GM18870 (cell line): ENCODE measurements at regions not wholly inside any gene's neighbourhood (a gene's known extent, or its start where the extent isn't known, plus 50 kb on each side); places are given as distances from the start of the nearest gene placed in this dataset.
"Not testable (repeated sequence)": the region's sequence is repeated elsewhere in the genome, so short reads cannot be mapped to it uniquely, and the experiment has no call there.

Experiments
- ATAC-seq: cut with Tn5 transposase; IDR thresholded peaks from one replicate; pipeline ENCODE4 v1.9.1; 2021; ENCODE audit warnings: moderate library complexity; ENCODE audit not compliant: unreplicated experiment

DNA sequence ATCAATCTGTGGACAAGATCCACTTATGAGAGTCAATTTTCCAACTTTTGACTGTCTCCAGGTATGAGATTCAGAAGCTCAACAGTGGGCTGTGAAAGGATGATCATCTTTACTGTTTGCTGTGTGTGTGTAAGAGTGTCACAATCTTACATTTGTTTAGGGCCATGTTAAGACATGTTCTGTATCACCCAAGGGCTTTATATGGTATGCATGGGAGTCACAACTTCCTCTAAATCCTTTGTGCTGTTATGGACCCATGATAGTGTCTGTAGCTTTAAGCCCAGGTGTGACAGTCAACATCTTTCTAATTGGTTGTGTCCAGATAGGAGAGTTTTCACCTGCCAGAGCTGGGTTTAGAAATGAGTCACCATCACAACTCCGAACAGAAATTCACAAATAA, 70.2 kb downstream of the ZNF726 start:
- not testable (repeated sequence) for ATAC-seq

DNA sequence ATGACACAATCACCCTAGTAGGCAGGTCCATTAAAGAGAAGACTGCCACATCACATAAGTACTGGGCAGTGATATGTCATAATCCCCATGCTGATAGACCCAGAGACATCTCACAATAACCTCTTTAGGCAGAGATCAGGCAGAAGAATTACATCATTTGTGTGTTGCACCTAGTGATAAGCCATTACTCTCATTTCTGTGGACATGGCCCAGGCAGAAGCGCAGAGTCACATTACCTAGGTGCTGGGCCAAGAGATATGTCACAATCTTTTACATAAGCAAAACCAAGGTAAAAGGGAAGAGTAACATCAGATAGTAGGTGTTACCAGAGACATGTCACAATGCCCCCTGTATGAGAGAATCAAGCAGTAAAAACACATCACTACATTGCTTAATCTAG, 71.9 kb downstream of the ZNF726 start:
- ATAC-seq: no peak

DNA sequence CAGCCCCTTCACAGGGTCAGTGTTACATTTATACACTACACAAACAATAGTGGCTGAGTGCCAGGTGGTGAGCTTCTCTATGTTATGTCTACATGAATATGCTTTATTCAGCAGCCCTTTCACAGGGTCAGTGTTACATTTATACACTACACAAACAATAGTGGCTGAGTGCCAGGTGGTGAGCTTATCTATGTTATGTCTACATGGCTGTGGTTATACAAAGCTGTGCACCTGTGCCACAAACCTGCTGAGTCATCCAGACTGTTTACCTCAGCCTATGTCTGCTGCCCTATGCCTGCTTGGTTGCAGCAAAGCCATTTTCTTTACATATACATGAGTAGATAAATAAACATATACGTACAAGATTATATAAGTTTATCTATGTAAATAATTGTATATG, 76.5 kb downstream of the ZNF726 start:
- ATAC-seq: no peak

DNA sequence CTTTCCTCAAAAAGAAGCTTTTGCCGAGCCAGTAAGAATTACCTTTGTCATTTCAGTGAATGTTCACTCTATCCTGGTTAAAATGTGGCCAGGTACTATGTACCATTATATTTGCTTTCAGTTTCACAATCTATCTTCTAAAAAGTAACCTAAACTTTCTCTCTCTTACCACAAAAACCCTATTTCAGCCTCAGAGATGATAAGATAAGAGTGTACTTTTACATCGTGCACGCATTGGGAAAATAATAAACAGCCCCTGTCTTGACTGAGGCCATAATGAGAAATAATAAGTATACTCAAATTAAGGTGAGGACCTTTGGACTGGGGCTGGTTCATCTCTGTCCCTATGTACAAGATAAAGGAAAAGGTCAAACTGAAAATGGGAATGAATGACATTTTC, 77.7 kb downstream of the ZNF726 start:
- ATAC-seq: no peak

DNA sequence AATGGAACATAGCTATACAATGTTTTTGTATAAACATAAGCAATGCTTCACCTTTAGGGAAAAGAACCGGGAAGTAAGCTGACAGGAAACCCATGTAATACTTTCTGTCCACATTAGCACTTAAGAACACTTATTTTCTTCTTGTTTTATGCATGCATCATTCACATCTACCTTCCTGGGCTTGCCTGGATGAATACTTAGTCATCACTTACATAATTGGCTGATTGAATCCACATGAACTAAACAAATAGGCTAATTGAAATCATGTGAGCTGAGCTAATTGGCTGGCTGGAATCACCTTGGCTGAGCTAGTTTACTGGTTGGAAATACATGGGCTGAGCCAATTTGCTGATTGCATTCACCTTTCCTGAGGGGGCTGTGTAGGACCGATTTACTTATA, 78.8 kb downstream of the ZNF726 start:
- ATAC-seq: no peak

DNA sequence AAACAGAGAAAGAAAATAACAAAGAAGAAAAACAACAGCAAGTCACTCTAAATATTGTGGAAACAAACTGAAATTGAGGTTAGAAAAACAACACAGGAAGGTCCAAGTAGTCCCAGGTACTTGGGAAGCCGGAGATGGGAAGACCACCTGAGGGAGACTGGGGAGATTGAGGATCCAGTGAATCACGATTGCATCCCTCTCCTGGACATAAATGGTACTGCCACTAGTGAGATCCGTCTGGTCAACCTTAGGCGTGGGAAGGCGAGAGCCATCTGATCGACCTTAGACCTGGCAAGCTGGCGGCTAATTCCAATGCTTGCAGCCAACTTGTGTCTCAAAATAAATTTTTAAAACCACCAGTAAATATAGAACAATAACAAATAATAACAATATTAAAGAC, 81.9 kb downstream of the ZNF726 start:
- no peak for ATAC-seq

DNA sequence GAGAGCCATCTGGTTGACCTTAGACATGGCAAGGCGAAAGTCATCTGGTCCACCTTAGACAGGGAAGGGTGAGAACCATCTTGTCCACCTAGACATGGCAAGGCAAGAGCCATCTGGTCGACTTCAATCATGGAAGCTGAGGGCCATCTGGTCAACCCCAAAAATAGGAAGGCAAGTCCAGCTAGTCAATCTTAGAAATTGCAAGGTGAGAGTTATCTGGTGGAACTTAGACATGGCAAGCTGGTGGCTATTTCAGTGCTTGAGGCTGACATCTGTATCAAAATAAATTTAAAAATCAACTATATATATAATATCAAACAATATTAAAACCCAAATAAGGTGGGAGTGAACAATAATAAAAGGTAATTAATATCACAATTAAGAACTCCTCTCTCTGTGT, 83.9 kb downstream of the ZNF726 start:
- ATAC-seq: no peak

DNA sequence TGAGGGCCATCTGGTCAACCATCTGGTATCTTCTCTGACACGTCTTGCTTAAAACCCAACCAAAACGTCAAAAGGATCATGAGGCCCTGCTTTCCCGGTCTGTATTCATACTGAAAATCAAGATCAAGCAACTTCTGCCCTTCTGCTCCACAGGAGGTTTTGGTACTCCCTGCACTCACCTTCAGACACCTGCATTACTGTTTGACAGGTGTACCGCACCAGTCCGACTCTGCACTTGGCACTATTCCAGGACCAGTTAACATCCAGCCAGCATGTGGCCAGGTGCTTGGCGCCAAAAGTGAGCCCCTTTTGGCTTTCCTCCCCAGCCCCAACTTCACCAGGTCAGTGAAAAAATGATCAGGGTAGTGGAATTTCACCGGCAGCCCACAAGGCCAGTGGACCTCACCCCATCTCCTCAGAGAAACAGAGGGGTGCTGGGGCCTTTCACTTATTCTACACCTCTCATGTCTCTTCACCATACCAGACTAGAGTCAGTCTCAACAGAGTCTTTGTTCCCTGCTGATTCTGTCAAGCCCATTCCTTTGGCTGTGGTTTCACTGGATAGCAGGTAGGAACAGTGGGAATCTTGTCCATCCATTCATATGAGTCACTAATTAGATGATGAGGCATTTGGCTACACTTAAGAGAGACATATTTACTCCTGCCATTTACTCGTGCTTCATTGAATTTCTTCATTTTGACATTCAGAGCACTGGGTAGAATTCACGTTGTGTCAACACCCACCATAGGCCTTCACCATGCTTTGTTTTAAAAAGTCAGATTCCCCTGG, 85.3 kb downstream of the ZNF726 start:
- no peak for ATAC-seq

DNA sequence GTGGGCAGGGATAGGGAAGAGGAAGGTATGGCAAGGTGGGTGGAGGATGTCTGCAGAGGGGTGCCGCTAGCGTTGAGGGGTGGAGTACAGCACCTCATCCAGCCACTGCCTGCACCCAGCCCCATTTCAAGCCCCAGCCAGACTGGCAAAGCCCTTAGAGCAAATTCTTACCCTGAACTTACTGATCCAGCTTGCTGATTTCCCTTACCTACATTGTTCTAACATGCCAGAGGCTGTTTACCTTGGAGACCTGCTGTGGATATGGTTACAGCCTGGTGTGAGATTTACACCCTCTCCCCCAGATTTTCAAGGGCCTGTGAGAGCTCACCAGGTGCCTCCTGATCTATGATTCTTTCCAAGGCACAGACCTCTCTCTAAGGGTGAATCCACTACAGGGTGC, 86.0 kb downstream of the ZNF726 start:
- no peak for ATAC-seq

DNA sequence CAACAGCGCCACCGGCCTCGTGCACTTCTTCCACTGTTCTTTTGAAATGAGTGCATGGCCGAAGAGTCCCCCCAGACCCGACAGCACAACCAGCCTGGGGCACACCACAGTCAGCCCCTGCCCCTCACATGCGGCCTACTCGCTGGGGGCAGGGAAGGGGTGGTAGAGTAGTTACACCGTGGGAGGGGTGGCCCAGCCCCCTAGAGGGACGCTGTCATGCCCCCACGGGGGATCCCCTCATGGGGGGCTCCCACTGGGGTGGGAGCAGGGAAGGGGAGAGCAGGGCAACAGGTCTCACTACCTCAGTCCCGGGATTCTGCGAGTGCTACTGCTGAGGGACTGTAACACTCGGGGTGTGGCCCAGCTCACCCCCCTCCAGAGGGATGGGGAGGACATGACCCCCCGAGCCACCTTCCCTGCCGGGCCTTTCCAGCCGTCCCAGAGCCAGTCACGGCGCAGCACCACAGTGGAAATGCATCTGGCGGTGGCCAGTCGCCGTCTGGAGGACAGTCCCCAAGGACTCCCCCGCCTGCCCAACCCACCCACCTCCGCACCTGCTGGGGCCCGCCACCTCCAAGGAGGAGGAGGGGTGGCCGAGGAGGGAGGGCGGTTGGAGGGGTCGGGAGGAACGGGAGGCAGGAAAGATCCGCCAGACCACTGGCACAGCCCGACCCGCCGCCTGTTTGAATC, 84.6 kb upstream of the ZNF254 start:
- ATAC-seq: no peak

DNA sequence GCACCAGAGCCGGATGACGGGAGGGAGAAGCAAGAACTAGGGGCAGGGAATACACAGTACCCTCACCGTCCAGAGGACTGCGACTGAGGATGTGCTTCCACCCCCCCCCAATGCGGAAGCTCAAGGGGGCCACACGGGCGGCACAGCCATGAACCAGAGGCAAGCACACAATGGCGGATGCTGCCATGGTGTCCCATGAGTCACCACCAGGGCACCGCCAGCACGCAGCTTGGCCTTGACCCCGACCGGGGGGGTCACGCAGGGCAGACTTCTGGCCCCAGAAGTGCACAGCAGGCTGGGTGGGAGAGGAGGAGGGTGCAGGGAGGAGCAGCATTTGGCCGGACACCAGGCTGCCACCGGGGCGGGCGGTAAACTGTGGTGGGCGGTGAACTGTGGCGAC, 83.5 kb upstream of the ZNF254 start:
- no peak for ATAC-seq

DNA sequence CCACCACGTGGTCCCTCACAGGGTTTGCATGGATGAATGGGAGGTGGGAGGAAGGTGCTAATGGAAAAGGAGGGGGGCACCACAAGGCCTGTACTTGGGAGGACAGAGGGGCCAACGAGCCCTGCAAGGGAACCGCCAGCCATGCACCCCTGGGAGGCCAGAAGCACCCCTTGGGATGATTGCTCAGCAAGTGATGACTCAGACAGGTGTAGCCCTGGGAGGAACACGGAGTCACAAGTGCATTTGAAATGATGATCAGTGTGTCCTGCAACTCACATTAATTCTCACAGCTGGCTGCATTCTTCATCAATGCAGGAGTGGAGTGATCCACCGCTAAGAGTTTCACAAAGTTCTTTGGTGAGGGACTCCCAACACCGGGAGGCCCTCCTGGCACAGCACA, 82.8 kb upstream of the ZNF254 start:
- ATAC-seq: no peak

DNA sequence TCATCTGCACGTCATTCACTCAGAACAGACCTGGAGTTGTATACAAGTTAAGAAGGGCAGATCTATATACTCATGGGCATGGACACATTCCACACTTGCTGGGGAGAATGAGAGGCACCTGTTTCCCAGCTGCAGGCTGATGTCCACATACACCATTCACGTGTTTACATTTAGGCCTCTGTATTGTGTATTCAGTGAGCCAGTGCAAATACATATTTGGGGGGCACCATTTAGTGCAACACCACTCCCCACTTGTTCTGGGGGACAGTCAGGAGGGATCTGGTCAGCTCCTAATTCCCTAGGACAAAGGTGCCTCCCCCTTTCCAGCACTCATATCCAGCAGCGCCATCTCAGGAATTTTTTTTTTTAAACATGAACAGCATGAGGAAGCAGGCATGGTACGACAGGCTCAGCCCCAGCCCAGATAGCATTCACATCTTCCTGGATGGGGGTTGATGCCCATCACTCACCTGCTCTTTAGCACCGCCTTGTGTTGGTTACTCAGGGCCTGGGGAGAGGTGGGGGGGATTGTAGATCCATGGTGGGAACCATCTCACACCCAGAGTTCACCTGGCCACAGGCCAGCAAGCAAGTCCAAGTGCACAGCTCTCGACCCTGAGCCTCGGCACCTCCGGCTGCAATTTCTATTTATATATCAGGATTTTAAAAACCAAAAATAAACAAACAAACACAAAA, 56.9 kb upstream of the ZNF254 start:
- no peak for ATAC-seq

DNA sequence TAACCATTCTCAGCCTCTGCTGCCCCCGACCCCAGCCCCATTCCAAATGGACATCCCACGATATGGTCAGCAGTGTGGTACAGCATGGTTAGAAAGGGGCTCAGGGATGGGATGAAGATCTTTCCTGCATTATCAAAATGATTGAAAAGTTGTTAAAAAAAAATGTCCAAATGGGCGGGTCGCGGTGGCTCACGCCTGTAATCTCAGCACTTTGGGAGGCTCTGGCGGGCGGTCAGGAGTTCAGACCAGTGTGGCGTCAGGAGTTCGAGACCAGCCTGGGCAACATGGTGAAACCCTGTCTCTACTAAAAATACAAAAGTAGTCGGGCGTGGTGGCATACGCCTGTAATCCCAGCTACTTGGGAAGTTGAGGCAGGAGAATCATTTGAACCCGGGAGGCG, 54.3 kb upstream of the ZNF254 start:
- ATAC-seq: no peak

DNA sequence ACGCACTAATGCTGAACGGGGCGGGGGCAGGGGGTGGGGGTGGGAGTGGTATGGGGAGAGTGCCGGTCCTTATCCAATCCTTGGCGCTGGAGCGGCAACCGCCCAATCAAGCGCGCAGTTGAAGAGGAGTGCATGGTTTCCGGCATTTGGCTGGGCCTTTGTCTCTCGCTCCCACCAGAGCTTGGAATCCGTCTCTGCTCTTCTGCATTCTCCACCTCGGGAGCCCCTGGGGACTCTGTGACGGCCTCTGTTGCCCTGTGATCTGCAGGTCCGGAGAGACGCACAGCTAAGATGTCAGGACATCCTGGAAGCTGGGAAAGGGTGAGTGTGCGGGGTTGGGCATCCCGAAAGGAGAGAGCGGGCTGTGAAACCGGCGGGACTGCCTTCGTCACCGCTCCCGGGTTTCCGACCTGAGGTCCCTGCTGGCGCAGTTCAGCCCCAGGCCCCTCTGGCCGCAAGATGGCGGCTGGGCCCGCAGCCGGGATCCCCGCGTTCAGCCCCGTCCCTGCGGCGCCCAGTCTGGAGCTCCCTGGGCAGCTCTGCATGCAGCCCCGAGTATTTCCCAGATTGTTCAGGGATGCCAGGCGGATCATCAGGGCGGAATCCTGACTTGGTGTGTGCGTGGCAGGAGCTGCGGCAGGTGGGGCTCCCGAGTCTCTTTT, 53.6 kb upstream of the ZNF254 start:
- ATAC-seq: peak; percentile 92

DNA sequence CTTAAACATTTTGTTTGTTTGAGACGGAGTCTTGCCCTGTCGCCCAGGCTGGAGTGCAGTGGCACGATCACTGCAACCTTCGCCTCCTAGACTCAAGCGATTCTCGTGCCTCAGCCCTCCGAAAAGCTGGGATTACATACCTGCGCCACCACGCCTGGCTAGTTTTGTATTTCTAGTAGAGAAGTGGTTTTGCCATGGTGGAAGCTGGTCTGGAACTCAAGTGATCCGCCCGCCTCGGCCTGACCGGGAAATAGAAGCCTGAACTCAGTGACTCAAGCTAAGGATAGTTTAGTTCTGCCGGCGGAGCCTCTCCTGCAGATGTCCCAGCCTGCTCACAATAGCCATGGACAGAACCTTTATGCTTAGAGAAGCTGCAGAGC, 53.0 kb upstream of the ZNF254 start:
- peak; percentile 27 for ATAC-seq

DNA sequence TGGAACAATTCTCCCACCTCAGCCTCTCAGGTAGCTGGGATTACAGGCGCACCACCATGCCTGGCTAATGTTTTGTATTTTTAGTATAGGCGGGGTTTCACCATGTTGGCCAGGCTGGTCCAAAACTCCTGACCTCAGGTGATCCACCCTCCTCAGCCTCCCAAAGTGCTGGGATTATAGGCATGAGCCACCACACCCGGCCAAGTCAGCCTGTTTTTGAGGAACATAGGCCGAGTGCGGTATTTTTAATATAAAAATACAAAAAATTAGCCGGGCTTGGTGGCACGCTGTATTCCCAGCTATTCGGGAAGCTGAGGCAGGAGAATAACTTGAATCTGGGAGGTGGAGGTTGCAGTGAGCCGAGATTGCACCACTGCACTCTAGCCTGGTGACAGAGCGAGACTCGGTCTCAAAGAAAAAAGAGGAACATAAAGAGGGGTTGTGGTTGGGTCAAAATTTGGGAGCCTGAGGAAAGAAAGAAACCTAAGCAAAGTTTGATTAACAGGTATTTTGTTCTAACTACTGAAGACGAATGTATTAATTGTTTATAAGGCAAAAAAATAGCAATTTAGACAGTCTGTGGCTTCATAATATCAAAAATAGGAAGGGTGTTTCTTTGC, 51.6 kb upstream of the ZNF254 start:
- ATAC-seq: not testable (repeated sequence)
